Activated B cell treated with CpG ODN at 0.5 μM for 24 hours (primary cell): ENCODE measurements at regions not wholly inside any gene's neighbourhood (a gene's known extent, or its start where the extent isn't known, plus 50 kb on each side); places are given as distances from the start of the nearest gene placed in this dataset.

Experiments
- ATAC-seq: fragments of 200-7000 bp; cut with Tn5 transposase; one replicate; pipeline ENCODE4 v1.10.0; 2021; ENCODE audit warnings: low read depth, mild to moderate bottlenecking, moderate library complexity
- CTCF ChIA-PET: fragments of 350-600 bp; sonication (Branson Sonifier 250); formaldehyde crosslinking; loops from one replicate; lab custom pipeline; 2021; ENCODE audit warnings: antibody characterized with exemption; lab: Charles Lee
- POLR2A ChIA-PET: fragments of 350-600 bp; sonication (Branson Sonifier 250); formaldehyde crosslinking; loops from one replicate; lab custom pipeline; 2021; ENCODE audit warnings: antibody characterized with exemption; lab: Charles Lee
- DNase-seq: peaks from one replicate; pipeline ENCODE4 v3.0.0; 2022
- H3K27ac Mint-ChIP-seq: one replicate; pipeline ENCODE4 v1.8.0; 2020; ENCODE audit warnings: mixed read lengths
- H3K27me3 Mint-ChIP-seq: one replicate; pipeline ENCODE4 v1.8.0; 2021; ENCODE audit warnings: mixed read lengths
- H3K36me3 Mint-ChIP-seq: one replicate; pipeline ENCODE4 v1.8.0; 2021; ENCODE audit warnings: low read depth, mixed read lengths
- H3K4me1 Mint-ChIP-seq: one replicate; pipeline ENCODE4 v1.8.0; 2021; ENCODE audit warnings: mixed read lengths
- H3K4me3 Mint-ChIP-seq: one replicate; pipeline ENCODE4 v1.8.0; 2020; ENCODE audit warnings: mild to moderate bottlenecking, mixed read lengths
- H3K9me3 Mint-ChIP-seq: one replicate; pipeline ENCODE4 v1.8.0; 2020; ENCODE audit warnings: mixed read lengths
- intact Hi-C: fragments of 100-400 bp; cut with micrococcal nuclease; formaldehyde crosslinking; loops from one replicate; pipeline ENCODE4 v1.15.1; 2024
- TF ChIP-seq, protein P1 (sequence below): fragments of 200-600 bp; IDR thresholded peaks from one replicate; pipeline ENCODE4 v1.8.0; 2022; ENCODE audit warnings: antibody characterized with exemption, mild to moderate bottlenecking

GRCh38 chr2:60386436-60386835 lies 167.0 kb downstream of the BCL11A start:
- Mint-ChIP-seq H3K4me1 (peaks cover 46% of the 10 kb centered on the region), H3K9me3 (no peaks in the 10 kb centered on the region), H3K4me3 (no peak overlapping the region), H3K27me3 (no peaks in the 10 kb centered on the region), H3K27ac (peak overlapping the region; percentile 54), H3K36me3 (peaks cover 7% of the 10 kb centered on the region)
- intact Hi-C loops: no loop called here
- no peak for DNase-seq
- POLR2A ChIA-PET: interaction anchor here (0.9 kb wide), 1 partner anchor 163 kb away, joined by 7 read pairs; no protein-coding TSS in a partner anchor
- TF ChIP-seq, protein P1, sequence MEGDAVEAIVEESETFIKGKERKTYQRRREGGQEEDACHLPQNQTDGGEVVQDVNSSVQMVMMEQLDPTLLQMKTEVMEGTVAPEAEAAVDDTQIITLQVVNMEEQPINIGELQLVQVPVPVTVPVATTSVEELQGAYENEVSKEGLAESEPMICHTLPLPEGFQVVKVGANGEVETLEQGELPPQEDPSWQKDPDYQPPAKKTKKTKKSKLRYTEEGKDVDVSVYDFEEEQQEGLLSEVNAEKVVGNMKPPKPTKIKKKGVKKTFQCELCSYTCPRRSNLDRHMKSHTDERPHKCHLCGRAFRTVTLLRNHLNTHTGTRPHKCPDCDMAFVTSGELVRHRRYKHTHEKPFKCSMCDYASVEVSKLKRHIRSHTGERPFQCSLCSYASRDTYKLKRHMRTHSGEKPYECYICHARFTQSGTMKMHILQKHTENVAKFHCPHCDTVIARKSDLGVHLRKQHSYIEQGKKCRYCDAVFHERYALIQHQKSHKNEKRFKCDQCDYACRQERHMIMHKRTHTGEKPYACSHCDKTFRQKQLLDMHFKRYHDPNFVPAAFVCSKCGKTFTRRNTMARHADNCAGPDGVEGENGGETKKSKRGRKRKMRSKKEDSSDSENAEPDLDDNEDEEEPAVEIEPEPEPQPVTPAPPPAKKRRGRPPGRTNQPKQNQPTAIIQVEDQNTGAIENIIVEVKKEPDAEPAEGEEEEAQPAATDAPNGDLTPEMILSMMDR: no peak
- CTCF ChIA-PET: interaction anchor here (0.9 kb wide), 1 partner anchor 16 kb away, joined by 3 read pairs; no protein-coding TSS in a partner anchor
- ATAC-seq: no peak

- TF ChIP-seq, protein P1: no peak
- no peak for DNase-seq
- ChIA-PET POLR2A (interaction anchor here (0.6 to 0.9 kb wide), 2 partner anchors 164 to 581 kb away, joined by 3 to 7 read pairs; no protein-coding TSS in a partner anchor), CTCF (interaction anchor here (0.9 kb wide), 2 partner anchors 15 to 165 kb away, joined by 3 read pairs; no protein-coding TSS in a partner anchor)
- H3K27me3 Mint-ChIP-seq: no peaks in the 10 kb centered on the region
- H3K9me3 Mint-ChIP-seq: no peaks in the 10 kb centered on the region
- H3K36me3 Mint-ChIP-seq: peaks cover 7% of the 10 kb centered on the region
- H3K4me1 Mint-ChIP-seq: peaks cover 46% of the 10 kb centered on the region
- no peak for ATAC-seq
- H3K4me3 Mint-ChIP-seq: no peak overlapping the region
- H3K27ac Mint-ChIP-seq: peak overlapping the region; percentile 54
- intact Hi-C loops: no loop called here
Measured at GRCh38 chr2:60385648-60386047, 167.8 kb downstream of the BCL11A start.

DNA sequence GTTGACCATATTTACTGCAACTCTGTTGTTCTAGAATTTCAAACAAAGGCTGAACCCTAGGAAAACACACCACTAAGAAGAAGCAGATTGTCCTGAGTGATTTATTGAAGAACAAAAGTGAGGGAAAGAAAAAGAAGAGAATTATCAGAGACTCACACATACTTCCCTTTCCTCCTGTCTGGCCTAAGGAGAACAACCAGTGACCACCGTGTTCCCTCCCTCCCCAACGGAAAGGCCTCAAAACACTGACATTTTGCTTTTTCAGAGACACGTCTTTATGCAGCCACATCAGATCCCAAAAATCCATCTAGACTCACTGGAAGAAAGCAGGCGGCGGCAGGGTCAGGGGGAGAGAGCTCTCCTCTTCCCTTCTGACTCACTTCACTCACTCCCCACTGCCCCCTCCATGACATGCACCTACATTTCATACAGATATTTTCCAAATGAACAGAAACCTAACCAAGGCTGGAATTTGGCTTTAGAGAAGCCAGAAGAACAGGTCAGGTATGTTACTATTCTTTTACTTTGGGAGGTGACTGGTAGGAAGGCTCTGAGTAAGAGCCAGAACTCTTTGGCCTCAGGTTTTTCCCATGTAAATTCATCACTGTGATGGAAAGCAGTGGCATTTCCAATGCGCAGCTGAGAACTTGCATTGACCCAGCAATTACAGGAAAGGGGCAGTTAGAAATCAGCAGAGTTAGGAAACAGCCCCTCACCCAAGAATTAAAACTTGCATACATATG lies 169.9 kb downstream of the BCL11A start:
- TF ChIP-seq, protein P1: no peak
- DNase-seq (no peak), ATAC-seq (no peak)
- H3K36me3 Mint-ChIP-seq: peaks cover 7% of the 10 kb centered on the region
- H3K4me3 Mint-ChIP-seq: no peak overlapping the region
- H3K4me1 Mint-ChIP-seq: peaks cover 46% of the 10 kb centered on the region
- H3K27ac Mint-ChIP-seq: peak overlapping the region; percentile 46
- no peaks in the 10 kb centered on the region for H3K9me3 Mint-ChIP-seq
- H3K27me3 Mint-ChIP-seq: no peaks in the 10 kb centered on the region
- POLR2A ChIA-PET: no interaction called here
- intact Hi-C loops: no loop called here
- CTCF ChIA-PET: no interaction called here

GRCh38 chr2:60380411-60380810 lies 173.0 kb downstream of the BCL11A start:
- POLR2A ChIA-PET: interaction anchor here (0.9 to 1.3 kb wide), 3 partner anchors 27 to 170 kb away, joined by 3 to 4 read pairs (median 3); no protein-coding TSS in a partner anchor
- CTCF ChIA-PET: no interaction called here
- peaks cover 55% of the 10 kb centered on the region for H3K4me1 Mint-ChIP-seq
- no peak for DNase-seq
- H3K27me3 Mint-ChIP-seq: no peaks in the 10 kb centered on the region
- intact Hi-C loops: no loop called here
- no peaks in the 10 kb centered on the region for H3K9me3 Mint-ChIP-seq
- ATAC-seq: no peak
- no peak overlapping the region for H3K4me3 Mint-ChIP-seq
- H3K36me3 Mint-ChIP-seq: peaks cover 14% of the 10 kb centered on the region
- TF ChIP-seq, protein P1: no peak
- H3K27ac Mint-ChIP-seq: peak overlapping the region; percentile 78

- ChIA-PET POLR2A (interaction anchor here (1.3 kb wide), 1 partner anchor 26 kb away, joined by 3 read pairs; no protein-coding TSS in a partner anchor), CTCF (no interaction called here)
- H3K4me1 Mint-ChIP-seq: peaks cover 55% of the 10 kb centered on the region
- intact Hi-C loops: no loop called here
- ATAC-seq: peak; percentile 68
- peak overlapping the region; percentile 19 for H3K4me3 Mint-ChIP-seq
- no peaks in the 10 kb centered on the region for H3K27me3 Mint-ChIP-seq
- H3K27ac Mint-ChIP-seq: peak overlapping the region; percentile 78
- peaks cover 14% of the 10 kb centered on the region for H3K36me3 Mint-ChIP-seq
- no peak for DNase-seq
- no peaks in the 10 kb centered on the region for H3K9me3 Mint-ChIP-seq
- TF ChIP-seq, protein P1: no peak
Measured at GRCh38 chr2:60379684-60380083, 173.8 kb downstream of the BCL11A start.
